GM10266 (cell line): ENCODE measurements at regions not wholly inside any gene's neighbourhood (a gene's known extent, or its start where the extent isn't known, plus 50 kb on each side); places are given as distances from the start of the nearest gene placed in this dataset.

Experiments
- DNase-seq: peaks from one replicate; pipeline ENCODE4 v3.0.0; 2012; ENCODE audit errors: extremely low spot score
- CTCF ChIP-seq: IDR thresholded peaks from 2 replicates; pipeline ENCODE4 v1.5.1; 2012; ENCODE audit warnings: mild to moderate bottlenecking, low read depth; ENCODE audit not compliant: control insufficient read depth, insufficient read depth; ENCODE audit errors: missing control alignments

GRCh38 chr11:26193694-26194365, 138.1 kb upstream of the ANO3 start:
- DNase-seq: no peak
- no peak for TF ChIP-seq CTCF

- no peak for TF ChIP-seq CTCF
- DNase-seq: no peak
Measured at GRCh38 chr11:26194881-26195280, 137.0 kb upstream of the ANO3 start.

GRCh38 chr11:26198532-26199096, 133.3 kb upstream of the ANO3 start:
- DNase-seq: no peak
- TF ChIP-seq CTCF: no peak

GRCh38 chr11:26199331-26200095, 132.4 kb upstream of the ANO3 start:
- TF ChIP-seq CTCF: no peak
- DNase-seq: no peak

GRCh38 chr11:26201411-26201810, 130.5 kb upstream of the ANO3 start:
- no peak for TF ChIP-seq CTCF
- DNase-seq: no peak

GRCh38 chr11:26202754-26203153, 129.2 kb upstream of the ANO3 start:
- no peak for TF ChIP-seq CTCF
- no peak for DNase-seq

GRCh38 chr11:26204101-26204500, 127.8 kb upstream of the ANO3 start:
- no peak for TF ChIP-seq CTCF
- no peak for DNase-seq
